HL-60 (cell line): ENCODE measurements at regions not wholly inside any gene's neighbourhood (a gene's known extent, or its start where the extent isn't known, plus 50 kb on each side); places are given as distances from the start of the nearest gene placed in this dataset.

Experiments
- CTCF ChIP-seq: IDR thresholded peaks from one replicate; pipeline ENCODE4 v1.5.1; 2011; ENCODE audit warnings: low read length, control low read depth, inconsistent platforms; ENCODE audit not compliant: insufficient read depth
- GABPA ChIP-seq: IDR thresholded peaks from 2 replicates; pipeline ENCODE4 v1.6.1; 2012; ENCODE audit warnings: low read depth
- POLR2AphosphoS5 ChIP-seq: IDR thresholded peaks from 2 replicates; pipeline ENCODE4 v1.6.1; 2012; ENCODE audit warnings: low read depth
- SPI1 ChIP-seq: IDR thresholded peaks from 2 replicates; pipeline ENCODE4 v1.6.1; 2012; ENCODE audit warnings: low read depth, mild to moderate bottlenecking, borderline replicate concordance
- TF ChIP-seq, protein P1 (sequence below): IDR thresholded peaks from 2 replicates; pipeline ENCODE4 v1.6.1; 2012; ENCODE audit warnings: low read depth; ENCODE audit not compliant: insufficient replicate concordance

- TF ChIP-seq, protein P1, sequence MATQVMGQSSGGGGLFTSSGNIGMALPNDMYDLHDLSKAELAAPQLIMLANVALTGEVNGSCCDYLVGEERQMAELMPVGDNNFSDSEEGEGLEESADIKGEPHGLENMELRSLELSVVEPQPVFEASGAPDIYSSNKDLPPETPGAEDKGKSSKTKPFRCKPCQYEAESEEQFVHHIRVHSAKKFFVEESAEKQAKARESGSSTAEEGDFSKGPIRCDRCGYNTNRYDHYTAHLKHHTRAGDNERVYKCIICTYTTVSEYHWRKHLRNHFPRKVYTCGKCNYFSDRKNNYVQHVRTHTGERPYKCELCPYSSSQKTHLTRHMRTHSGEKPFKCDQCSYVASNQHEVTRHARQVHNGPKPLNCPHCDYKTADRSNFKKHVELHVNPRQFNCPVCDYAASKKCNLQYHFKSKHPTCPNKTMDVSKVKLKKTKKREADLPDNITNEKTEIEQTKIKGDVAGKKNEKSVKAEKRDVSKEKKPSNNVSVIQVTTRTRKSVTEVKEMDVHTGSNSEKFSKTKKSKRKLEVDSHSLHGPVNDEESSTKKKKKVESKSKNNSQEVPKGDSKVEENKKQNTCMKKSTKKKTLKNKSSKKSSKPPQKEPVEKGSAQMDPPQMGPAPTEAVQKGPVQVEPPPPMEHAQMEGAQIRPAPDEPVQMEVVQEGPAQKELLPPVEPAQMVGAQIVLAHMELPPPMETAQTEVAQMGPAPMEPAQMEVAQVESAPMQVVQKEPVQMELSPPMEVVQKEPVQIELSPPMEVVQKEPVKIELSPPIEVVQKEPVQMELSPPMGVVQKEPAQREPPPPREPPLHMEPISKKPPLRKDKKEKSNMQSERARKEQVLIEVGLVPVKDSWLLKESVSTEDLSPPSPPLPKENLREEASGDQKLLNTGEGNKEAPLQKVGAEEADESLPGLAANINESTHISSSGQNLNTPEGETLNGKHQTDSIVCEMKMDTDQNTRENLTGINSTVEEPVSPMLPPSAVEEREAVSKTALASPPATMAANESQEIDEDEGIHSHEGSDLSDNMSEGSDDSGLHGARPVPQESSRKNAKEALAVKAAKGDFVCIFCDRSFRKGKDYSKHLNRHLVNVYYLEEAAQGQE = no peak
- TF ChIP-seq CTCF (no peak), POLR2AphosphoS5 (no peak), GABPA (no peak), SPI1 (no peak)
Observed at GRCh38 chr10:108360187-108360586, 1195.7 kb upstream of the SORCS1 start.
